ENCODE measurements at regions not wholly inside any gene's neighbourhood (a gene's known extent, or its start where the extent isn't known, plus 50 kb on each side); places are given as distances from the start of the nearest gene placed in this dataset.
"Not testable (repeated sequence)": the region's sequence is repeated elsewhere in the genome, so short reads cannot be mapped to it uniquely, and the experiment has no call there.

GRCh38 chr6:9025228-9025627, 589.9 kb upstream of the SLC35B3 start:
- H3K36me3 Mint-ChIP-seq = no peaks in the 10 kb centered on the region
- no peak for DNase-seq
- no peaks in the 10 kb centered on the region for H3K79me2 ChIP-seq (ENCODE audit: insufficient read depth, low read length)
- WGBS (ENCODE audit: insufficient coverage) = 74% methylated on average over 5 of the region's 13 CpGs
- intact Hi-C loops (cut with micrococcal nuclease) = no loop called here
- peaks cover 6% of the 10 kb centered on the region for H3K4me1 Mint-ChIP-seq
- H2AFZ ChIP-seq (ENCODE audit: insufficient read depth, low read depth, low read length, poor library complexity, severe bottlenecking) = peak overlapping the region; percentile 63
- no peak overlapping the region for H3K27ac Mint-ChIP-seq
- H3K27ac ChIP-seq (ENCODE audit: low read depth in 1 of 2, low read length in 2 of 2) = no peak overlapping the region
- peak overlapping the region; percentile 60 for H3K4me2 ChIP-seq (replicated peaks; ENCODE audit: extremely low read depth, low read length, poor library complexity, severe bottlenecking)
- H3K4me3 Mint-ChIP-seq = peak overlapping the region in 1 of 2 donors; percentile 52
- H4K20me1 ChIP-seq (ENCODE audit: insufficient read depth, low read length) = no peaks in the 10 kb centered on the region
- peaks cover 0 to 13% (median 5%) of the 10 kb centered on the region in 7 donors for H3K9me3 Mint-ChIP-seq
- peaks cover 0 to 4% of the 10 kb centered on the region in 2 donors for H3K4me1 ChIP-seq (ENCODE audit: control insufficient read depth in 1 of 2, insufficient read depth in 2 of 2, low read length in 2 of 2)
- H3K9ac ChIP-seq (ENCODE audit: insufficient read depth, low read length, poor library complexity, severe bottlenecking) = no peak overlapping the region
- no peaks in the 10 kb centered on the region for H3K9me3 ChIP-seq (replicated peaks in 1 of 2; ENCODE audit: control insufficient read depth in 1 of 2, insufficient read depth in 1 of 2, low read length in 2 of 2)
- H3K27me3 ChIP-seq (ENCODE audit: control insufficient read depth in 2 of 2, insufficient read depth in 2 of 2, low read length in 2 of 2) = peaks cover 0 to 2% of the 10 kb centered on the region in 2 donors
- no peaks in the 10 kb centered on the region for H3K36me3 ChIP-seq (replicated peaks in 1 of 2; ENCODE audit: control insufficient read depth in 1 of 2, insufficient read depth in 2 of 2, low read length in 2 of 2)
- peak overlapping the region in 1 of 3 experiments; percentile 52 for H3K4me3 ChIP-seq (replicated peaks in 1 of 3; ENCODE audit: low read depth in 2 of 3, low read length in 3 of 3)
- TF ChIP-seq CTCF (IDR thresholded peaks at IDR 0.05) = no peak
- H3K27me3 Mint-ChIP-seq (ENCODE audit: low read depth in 3 of 3) = peaks cover 0 to 4% (median 0%) of the 10 kb centered on the region in 3 donors

GRCh38 chr6:9024246-9024645, 588.9 kb upstream of the SLC35B3 start:
- H3K9me3 ChIP-seq (replicated peaks in 1 of 2; ENCODE audit: control insufficient read depth in 1 of 2, insufficient read depth in 1 of 2, low read length in 2 of 2); H3K27me3 ChIP-seq (ENCODE audit: control insufficient read depth in 2 of 2, insufficient read depth in 2 of 2, low read length in 2 of 2); H4K20me1 ChIP-seq (ENCODE audit: insufficient read depth, low read length); H3K36me3 ChIP-seq (replicated peaks in 1 of 2; ENCODE audit: control insufficient read depth in 1 of 2, insufficient read depth in 2 of 2, low read length in 2 of 2); H3K4me3 ChIP-seq (replicated peaks in 1 of 3; ENCODE audit: low read depth in 2 of 3, low read length in 3 of 3); H3K4me1 Mint-ChIP-seq; intact Hi-C loops (cut with micrococcal nuclease); H3K79me2 ChIP-seq (ENCODE audit: insufficient read depth, low read length); H3K4me3 Mint-ChIP-seq; H2AFZ ChIP-seq (ENCODE audit: insufficient read depth, low read depth, low read length, poor library complexity, severe bottlenecking); H3K27ac ChIP-seq (ENCODE audit: low read depth in 1 of 2, low read length in 2 of 2); H3K9ac ChIP-seq (ENCODE audit: insufficient read depth, low read length, poor library complexity, severe bottlenecking); H3K4me2 ChIP-seq (replicated peaks; ENCODE audit: extremely low read depth, low read length, poor library complexity, severe bottlenecking); H3K4me1 ChIP-seq (ENCODE audit: control insufficient read depth in 1 of 2, insufficient read depth in 2 of 2, low read length in 2 of 2); H3K27ac Mint-ChIP-seq; DNase-seq; H3K36me3 Mint-ChIP-seq; H3K27me3 Mint-ChIP-seq (ENCODE audit: low read depth in 3 of 3): not testable (repeated sequence)
- peaks cover 0 to 13% (median 5%) of the 10 kb centered on the region in 7 donors for H3K9me3 Mint-ChIP-seq
- WGBS (ENCODE audit: insufficient coverage) = 94% methylated on average over 30 of the region's 38 CpGs
